ENCODE measurements at regions not wholly inside any gene's neighbourhood (a gene's known extent, or its start where the extent isn't known, plus 50 kb on each side); places are given as distances from the start of the nearest gene placed in this dataset.

DNA sequence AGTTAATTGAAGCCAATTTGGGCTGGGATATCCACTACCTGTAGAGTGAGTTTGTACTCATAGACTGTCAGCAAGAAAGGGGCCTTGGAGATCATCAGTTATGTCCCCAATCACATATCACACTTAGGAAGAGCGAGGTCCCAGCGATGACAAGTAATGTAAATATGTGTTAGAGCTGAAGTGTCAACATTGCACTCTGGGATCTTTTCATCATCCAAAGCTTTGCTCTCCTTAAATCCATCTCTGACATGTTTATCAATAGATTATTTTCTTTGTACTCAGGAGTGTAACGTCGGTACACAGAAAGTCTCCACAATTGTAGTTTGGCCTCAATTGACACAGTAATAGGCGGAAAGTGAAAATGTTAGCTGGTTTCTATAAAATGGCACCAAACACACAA is 113.7 kb upstream of the TPRG1 start:
- DNase-seq (ENCODE audit: insufficient read length): no peak
- TF ChIP-seq TAF1 (IDR thresholded peaks at IDR 0.05; ENCODE audit: borderline replicate concordance, low read depth, low read length): no peak
- TF ChIP-seq POLR2AphosphoS5 (IDR thresholded peaks at IDR 0.05; ENCODE audit: low read depth, low read length): no peak
- no peak for TF ChIP-seq POLR2A (IDR thresholded peaks at IDR 0.05; ENCODE audit: low read depth, low read length)
- FAIRE-seq: no peak

DNA sequence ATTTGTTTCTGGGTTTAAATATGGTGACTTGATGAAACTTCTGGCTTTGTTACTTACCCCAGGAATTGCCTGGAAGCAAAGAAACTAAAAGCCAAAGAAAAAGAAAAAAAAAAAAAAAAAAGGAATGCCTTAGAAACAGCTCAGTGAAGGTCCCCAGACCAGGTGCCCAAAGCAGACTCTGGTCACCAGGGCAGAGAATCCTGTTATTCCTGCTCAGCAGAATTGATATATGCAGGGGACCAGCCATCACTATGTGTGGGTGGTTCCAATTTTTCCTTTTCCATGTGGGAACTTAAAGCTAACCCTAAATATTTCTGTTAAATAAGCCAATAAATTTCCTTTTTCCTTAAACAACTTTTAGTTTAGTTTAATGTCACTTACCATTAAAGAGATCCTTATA is 100.8 kb upstream of the TPRG1 start:
- no peak for TF ChIP-seq TAF1 (IDR thresholded peaks at IDR 0.05; ENCODE audit: borderline replicate concordance, low read depth, low read length)
- no peak for TF ChIP-seq POLR2A (IDR thresholded peaks at IDR 0.05; ENCODE audit: low read depth, low read length)
- no peak for TF ChIP-seq POLR2AphosphoS5 (IDR thresholded peaks at IDR 0.05; ENCODE audit: low read depth, low read length)
- DNase-seq (ENCODE audit: insufficient read length): no peak
- no peak for FAIRE-seq

DNA sequence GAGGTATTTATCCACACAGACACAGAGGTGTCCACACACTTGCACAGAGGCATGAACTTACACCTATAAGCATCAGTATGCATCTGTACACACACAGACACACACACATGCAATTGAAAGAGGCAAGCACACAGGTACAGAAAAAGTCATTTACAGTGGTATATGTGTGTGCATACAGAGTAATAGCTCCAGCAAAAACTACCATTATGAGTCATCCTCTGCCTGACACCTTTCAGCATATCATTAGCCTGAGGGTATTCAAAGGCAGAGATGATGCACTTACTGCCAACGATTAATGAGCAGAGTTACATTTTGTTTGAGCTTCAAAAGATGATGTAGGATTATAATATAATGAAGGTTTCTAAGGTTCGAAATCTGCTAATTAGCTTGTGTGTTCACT is 100.3 kb upstream of the TPRG1 start:
- DNase-seq (ENCODE audit: insufficient read length) (no peak), FAIRE-seq (peak; percentile 40)
- no peak for TF ChIP-seq TAF1 (IDR thresholded peaks at IDR 0.05; ENCODE audit: borderline replicate concordance, low read depth, low read length)
- no peak for TF ChIP-seq POLR2AphosphoS5 (IDR thresholded peaks at IDR 0.05; ENCODE audit: low read depth, low read length)
- TF ChIP-seq POLR2A (IDR thresholded peaks at IDR 0.05; ENCODE audit: low read depth, low read length): no peak

DNA sequence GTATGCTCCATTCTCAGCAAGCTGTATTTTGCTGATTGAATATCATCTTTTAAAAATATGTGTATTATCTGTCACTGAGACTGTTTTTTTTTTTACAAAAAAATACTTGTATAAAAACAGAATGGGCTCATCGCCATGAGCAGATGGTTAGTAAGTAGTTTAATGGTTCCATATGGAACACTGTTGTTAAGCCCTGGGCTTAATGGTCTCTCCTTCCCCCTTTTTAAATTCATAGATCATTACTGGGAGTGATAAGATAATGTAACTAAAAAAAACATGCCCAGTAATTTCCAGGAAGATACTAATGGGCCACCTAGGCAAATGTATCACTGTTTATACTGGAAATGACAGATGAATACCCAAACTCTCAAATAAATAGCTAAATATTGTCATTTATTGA is 95.3 kb upstream of the TPRG1 start:
- FAIRE-seq (no peak), DNase-seq (ENCODE audit: insufficient read length) (no peak)
- no peak for TF ChIP-seq POLR2AphosphoS5 (IDR thresholded peaks at IDR 0.05; ENCODE audit: low read depth, low read length)
- no peak for TF ChIP-seq POLR2A (IDR thresholded peaks at IDR 0.05; ENCODE audit: low read depth, low read length)
- no peak for TF ChIP-seq TAF1 (IDR thresholded peaks at IDR 0.05; ENCODE audit: borderline replicate concordance, low read depth, low read length)

DNA sequence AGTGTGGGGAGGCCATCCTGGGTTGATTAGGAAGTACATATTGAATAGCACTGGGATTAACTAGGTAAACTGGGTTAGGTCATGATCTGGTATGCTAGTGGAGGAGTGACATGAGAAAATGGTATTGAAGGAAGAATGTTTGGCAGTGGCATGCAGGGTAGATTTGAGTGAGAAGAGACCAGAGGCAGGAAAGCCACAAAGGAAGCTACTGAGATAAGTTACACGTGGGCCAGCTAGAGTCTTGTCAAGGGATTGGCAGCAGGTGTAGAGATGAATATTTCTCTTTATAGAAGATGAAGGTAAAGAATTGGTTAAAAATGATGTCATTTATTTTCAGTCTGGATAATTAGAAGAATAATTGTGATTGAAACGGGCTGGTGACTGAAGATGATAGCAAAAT is 91.0 kb upstream of the TPRG1 start:
- TF ChIP-seq POLR2A (IDR thresholded peaks at IDR 0.05; ENCODE audit: low read depth, low read length) (no peak), TAF1 (IDR thresholded peaks at IDR 0.05; ENCODE audit: borderline replicate concordance, low read depth, low read length) (no peak), POLR2AphosphoS5 (IDR thresholded peaks at IDR 0.05; ENCODE audit: low read depth, low read length) (no peak)
- no peak for FAIRE-seq

DNA sequence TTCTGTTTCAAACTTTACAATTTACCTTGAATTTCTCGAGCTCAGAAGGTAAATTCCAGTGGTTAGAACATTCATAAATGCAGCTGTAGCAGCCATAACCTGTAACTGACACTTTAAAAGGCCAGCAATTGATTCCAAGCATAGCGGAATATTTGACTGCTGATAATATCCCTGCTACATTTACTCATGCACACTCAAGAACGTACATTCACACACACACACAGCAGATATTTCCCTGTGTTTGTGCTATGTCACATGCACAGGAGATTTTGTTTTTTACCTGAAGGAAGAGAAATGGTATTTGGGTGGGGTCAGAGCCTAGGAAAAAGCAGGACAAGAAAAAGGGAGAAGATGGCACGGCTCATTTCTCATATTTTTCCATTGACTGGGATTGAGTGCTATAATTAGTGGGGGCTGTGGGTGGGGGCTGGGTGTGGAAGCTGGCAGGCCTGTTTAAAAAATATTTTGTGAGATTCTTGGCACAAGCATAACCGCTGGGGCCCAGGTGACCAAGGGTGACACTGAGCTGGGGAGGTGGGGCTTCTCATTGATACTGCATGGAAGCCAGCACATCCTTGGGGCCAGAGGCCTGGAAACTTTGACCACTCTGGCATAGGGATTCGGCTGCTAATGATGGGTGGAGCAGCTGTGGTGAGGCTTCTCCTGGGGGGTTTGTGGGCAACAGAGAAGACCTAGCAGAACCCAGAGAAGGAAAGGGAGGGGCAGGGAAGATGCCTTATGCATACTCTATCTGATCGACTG is 88.9 kb upstream of the TPRG1 start:
- DNase-seq (ENCODE audit: insufficient read length) (no peak), FAIRE-seq (no peak)
- TF ChIP-seq POLR2A (IDR thresholded peaks at IDR 0.05; ENCODE audit: low read depth, low read length) (no peak), POLR2AphosphoS5 (IDR thresholded peaks at IDR 0.05; ENCODE audit: low read depth, low read length) (no peak), TAF1 (IDR thresholded peaks at IDR 0.05; ENCODE audit: borderline replicate concordance, low read depth, low read length) (no peak)

More for the DNA sequence above, 91.0 kb upstream of the TPRG1 start:
- DNase-seq (ENCODE audit: insufficient read length): no peak

DNA sequence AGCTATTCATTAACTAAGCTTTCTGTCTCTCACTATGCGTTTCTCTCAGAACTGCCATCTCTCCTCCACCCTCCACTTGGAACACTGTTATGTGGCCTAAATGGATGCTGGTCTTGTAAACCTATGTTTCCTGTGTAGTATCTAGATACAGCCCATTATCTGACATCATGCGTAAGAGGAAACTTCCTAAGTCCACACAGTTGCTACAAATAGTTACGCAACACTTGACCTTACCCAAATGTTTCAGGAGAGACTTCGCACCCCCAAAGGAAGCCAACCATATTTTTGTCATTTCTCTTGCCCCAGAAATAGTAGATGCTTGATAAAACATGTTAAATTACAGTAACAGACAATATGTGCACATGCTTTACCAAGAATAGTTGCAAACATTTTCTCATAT is 87.2 kb upstream of the TPRG1 start:
- no peak for DNase-seq (ENCODE audit: insufficient read length)
- no peak for FAIRE-seq

DNA sequence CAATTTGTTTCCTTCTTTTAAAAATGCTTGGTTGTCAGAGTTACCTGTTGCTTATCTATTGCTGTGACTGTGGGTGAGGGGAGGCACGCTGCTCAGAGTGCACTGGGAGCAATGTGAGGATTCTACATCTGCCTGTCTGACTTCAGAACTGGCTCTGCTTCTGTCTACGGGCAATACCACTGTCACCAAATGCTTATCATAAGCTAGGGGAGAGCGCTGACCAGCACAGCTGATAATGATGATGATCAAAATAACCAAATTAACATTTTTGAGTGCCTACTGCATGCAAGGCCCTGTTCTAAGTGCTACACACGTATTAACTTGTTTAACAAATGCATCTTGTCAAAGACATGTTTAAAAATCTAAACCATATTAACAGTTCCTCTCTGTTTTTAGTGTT is 79.2 kb upstream of the TPRG1 start:
- TF ChIP-seq POLR2A (IDR thresholded peaks at IDR 0.05; ENCODE audit: low read depth, low read length) (no peak), POLR2AphosphoS5 (IDR thresholded peaks at IDR 0.05; ENCODE audit: low read depth, low read length) (no peak), TAF1 (IDR thresholded peaks at IDR 0.05; ENCODE audit: borderline replicate concordance, low read depth, low read length) (no peak)
- no peak for DNase-seq (ENCODE audit: insufficient read length)
- no peak for FAIRE-seq

More for the DNA sequence above, 87.2 kb upstream of the TPRG1 start:
- no peak for TF ChIP-seq POLR2AphosphoS5 (IDR thresholded peaks at IDR 0.05; ENCODE audit: low read depth, low read length)
- TF ChIP-seq TAF1 (IDR thresholded peaks at IDR 0.05; ENCODE audit: borderline replicate concordance, low read depth, low read length): no peak
- TF ChIP-seq POLR2A (IDR thresholded peaks at IDR 0.05; ENCODE audit: low read depth, low read length): no peak

DNA sequence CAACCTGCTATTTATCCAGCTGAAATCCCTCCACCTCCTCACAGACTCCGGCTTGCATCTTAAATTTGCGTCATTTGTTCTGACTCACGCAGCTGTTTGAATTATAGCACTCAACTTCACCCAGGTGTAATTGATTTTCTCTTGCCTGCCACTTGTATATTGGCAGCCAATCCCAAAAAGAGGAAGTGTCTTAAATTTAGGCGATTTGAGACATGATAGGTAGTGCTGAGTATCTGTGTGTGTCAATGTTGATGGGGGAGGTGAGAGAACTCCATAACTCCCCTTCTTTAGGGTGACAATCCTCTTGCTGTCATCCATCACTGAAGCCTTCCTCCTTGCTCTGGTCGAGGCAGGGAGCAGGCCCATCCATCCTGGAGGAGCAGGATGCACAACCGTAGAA is 77.2 kb upstream of the TPRG1 start:
- no peak for FAIRE-seq

DNA sequence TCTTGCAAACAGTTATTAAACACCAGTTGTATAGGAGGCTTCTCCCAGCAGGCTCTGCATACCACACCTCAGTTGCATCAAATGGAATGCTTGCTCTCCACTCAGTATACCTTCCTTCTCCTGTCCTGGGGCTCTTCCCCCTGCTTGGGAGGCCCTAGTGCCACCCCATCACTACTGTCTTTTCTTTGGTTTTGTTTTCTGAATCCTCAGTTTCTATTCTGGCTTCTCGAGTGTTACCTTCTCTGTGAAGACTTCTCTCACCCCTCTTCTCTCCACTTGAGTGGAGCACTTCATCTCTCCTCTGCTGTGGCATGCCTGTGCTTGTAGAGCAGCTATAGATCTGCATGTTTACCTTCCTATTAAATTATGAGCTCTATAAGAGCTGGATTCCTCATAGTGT is 75.7 kb upstream of the TPRG1 start:
- TF ChIP-seq POLR2A (IDR thresholded peaks at IDR 0.05; ENCODE audit: low read depth, low read length) (no peak), POLR2AphosphoS5 (IDR thresholded peaks at IDR 0.05; ENCODE audit: low read depth, low read length) (no peak), TAF1 (IDR thresholded peaks at IDR 0.05; ENCODE audit: borderline replicate concordance, low read depth, low read length) (no peak)
- FAIRE-seq (no peak), DNase-seq (ENCODE audit: insufficient read length) (no peak)

More for the DNA sequence above, 77.2 kb upstream of the TPRG1 start:
- DNase-seq (ENCODE audit: insufficient read length): no peak
- TF ChIP-seq TAF1 (IDR thresholded peaks at IDR 0.05; ENCODE audit: borderline replicate concordance, low read depth, low read length) (no peak), POLR2AphosphoS5 (IDR thresholded peaks at IDR 0.05; ENCODE audit: low read depth, low read length) (no peak), POLR2A (IDR thresholded peaks at IDR 0.05; ENCODE audit: low read depth, low read length) (no peak)

DNA sequence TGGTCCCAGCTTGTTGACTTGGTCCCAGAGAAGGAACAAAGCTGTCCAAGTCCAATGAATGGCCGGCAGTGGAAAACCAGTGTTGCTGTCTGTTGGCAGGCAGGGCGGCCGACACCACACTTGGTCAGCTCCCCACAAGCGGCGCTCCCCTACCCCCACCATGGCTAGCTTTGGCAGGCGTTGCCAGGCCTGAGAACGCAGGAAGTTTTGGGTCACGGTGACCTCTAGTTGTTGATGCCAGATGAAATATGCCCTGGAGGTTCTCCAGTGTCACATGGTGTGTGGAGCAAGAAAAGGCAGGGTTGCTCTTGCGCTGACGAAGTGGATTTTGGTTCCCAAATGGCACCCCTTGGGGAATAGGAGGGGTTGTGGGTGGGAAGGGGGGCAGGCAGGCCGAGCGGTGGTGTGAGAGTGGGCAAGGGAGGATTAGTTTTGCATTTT is 72.7 kb upstream of the TPRG1 start:
- FAIRE-seq: no peak
- no peak for DNase-seq (ENCODE audit: insufficient read length)

More for the DNA sequence above, 72.7 kb upstream of the TPRG1 start:
- TF ChIP-seq TAF1 (IDR thresholded peaks at IDR 0.05; ENCODE audit: borderline replicate concordance, low read depth, low read length): no peak
- no peak for TF ChIP-seq POLR2A (IDR thresholded peaks at IDR 0.05; ENCODE audit: low read depth, low read length)
- TF ChIP-seq POLR2AphosphoS5 (IDR thresholded peaks at IDR 0.05; ENCODE audit: low read depth, low read length): no peak

Measured in GM12892 (cell line).